ENCODE measurements at regions not wholly inside any gene's neighbourhood (a gene's known extent, or its start where the extent isn't known, plus 50 kb on each side); places are given as distances from the start of the nearest gene placed in this dataset.

DNA sequence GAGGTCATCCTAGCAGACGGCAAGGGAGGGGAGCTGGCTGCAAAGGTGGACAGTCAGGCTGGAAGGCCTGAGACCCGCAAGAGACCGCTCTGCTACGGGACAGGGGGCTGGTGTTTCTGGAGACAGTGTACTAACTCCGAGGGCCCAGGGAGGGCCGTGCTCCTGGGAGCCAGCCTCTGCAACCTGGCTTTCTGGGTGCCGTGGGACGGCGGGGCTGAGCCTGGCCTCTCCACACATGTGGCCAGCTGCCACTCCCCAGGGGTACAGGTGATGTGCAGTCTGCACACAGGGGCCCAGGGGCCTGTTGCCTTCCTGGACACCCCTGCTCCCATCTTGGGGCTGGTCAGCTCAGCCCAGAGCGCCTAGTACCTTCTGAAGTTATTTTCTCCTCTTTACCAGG lies 92.2 kb downstream of the MRPL36 start:
- DNase-seq (ENCODE audit: extremely low spot score, unreplicated experiment) = no peak
- Mint-ChIP-seq H3K4me1 (ENCODE audit: unreplicated experiment) (peaks cover 16% of the 10 kb centered on the region), H3K9me3 (peaks cover 7% of the 10 kb centered on the region), H3K4me3 (no peak overlapping the region), H3K36me3 (no peaks in the 10 kb centered on the region), H3K27me3 (peaks cover 10% of the 10 kb centered on the region), H3K27ac (no peak overlapping the region)
- TF ChIP-seq, protein P1, sequence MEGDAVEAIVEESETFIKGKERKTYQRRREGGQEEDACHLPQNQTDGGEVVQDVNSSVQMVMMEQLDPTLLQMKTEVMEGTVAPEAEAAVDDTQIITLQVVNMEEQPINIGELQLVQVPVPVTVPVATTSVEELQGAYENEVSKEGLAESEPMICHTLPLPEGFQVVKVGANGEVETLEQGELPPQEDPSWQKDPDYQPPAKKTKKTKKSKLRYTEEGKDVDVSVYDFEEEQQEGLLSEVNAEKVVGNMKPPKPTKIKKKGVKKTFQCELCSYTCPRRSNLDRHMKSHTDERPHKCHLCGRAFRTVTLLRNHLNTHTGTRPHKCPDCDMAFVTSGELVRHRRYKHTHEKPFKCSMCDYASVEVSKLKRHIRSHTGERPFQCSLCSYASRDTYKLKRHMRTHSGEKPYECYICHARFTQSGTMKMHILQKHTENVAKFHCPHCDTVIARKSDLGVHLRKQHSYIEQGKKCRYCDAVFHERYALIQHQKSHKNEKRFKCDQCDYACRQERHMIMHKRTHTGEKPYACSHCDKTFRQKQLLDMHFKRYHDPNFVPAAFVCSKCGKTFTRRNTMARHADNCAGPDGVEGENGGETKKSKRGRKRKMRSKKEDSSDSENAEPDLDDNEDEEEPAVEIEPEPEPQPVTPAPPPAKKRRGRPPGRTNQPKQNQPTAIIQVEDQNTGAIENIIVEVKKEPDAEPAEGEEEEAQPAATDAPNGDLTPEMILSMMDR (conservative IDR thresholded peaks at IDR 0.05) = no peak

DNA sequence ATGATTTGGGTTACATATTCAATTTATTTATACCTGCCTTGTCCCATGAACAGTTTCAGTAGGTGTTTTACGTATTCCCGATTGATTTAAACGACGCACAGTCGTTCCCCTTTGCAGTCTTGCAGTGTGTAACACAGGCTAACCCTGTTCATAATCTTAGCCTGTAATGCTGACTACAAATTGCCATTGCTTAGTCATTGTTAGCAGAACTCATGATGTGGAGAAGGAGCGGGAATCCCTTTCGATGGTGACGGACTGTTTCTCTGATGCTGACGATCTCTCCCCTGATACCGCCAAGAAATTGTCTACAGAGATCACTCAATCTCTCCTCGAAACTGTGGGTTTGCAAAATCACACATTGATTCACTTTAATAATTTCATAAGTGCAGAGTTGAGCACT lies 93.2 kb downstream of the MRPL36 start:
- Mint-ChIP-seq H3K27me3 (peaks cover 10% of the 10 kb centered on the region), H3K36me3 (no peaks in the 10 kb centered on the region), H3K9me3 (peaks cover 7% of the 10 kb centered on the region), H3K4me3 (no peak overlapping the region), H3K4me1 (ENCODE audit: unreplicated experiment) (peaks cover 16% of the 10 kb centered on the region), H3K27ac (no peak overlapping the region)
- no peak for DNase-seq (ENCODE audit: extremely low spot score, unreplicated experiment)
- TF ChIP-seq, protein P1 (conservative IDR thresholded peaks at IDR 0.05) = no peak

DNA sequence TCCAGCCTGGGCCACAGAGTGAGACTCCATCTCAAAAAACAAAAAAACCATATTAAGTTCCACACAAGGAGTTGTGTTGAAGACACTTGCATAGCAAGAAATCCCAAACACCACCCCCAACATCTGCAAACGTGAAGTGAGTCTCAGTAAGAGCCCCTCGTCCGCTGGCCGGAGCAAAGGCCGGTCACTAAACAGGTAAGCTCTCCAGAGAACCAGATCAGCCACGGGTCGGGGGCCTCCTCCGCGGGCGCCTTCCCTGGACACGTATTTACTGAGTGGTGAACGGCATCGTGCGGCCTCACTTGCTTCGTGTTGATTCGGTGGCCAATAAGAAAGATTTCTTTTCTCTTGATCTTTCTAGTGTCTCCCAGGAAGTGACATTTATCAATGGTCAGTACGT lies 93.6 kb downstream of the MRPL36 start:
- H3K4me3 Mint-ChIP-seq = no peak overlapping the region

DNA sequence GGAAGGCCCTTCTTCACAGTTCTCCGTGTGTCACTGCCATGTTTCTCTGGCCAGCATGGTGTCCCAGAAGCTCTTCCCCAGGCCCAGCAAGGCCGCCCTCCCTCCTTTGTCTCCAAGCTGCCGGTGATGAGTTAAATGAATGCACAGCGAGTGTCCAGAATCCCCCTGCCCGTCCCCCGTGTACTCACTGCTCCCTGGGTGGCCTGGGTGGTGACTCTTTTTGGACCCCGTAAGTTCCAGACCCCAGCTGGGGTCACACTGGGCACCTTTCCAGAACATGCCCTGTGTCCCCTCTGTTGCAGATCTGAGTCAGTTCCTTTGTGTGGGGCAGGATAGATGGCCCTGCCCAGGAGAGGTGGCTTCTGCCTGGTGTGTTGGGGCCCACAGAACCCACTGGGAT lies 95.0 kb downstream of the MRPL36 start:
- Mint-ChIP-seq H3K36me3 (no peaks in the 10 kb centered on the region), H3K4me3 (no peak overlapping the region), H3K27ac (no peak overlapping the region), H3K9me3 (peaks cover 7% of the 10 kb centered on the region), H3K27me3 (peaks cover 10% of the 10 kb centered on the region), H3K4me1 (ENCODE audit: unreplicated experiment) (peaks cover 15% of the 10 kb centered on the region)
- TF ChIP-seq, protein P1 (conservative IDR thresholded peaks at IDR 0.05) = no peak
- no peak for DNase-seq (ENCODE audit: extremely low spot score, unreplicated experiment)

More for the DNA sequence above, 93.6 kb downstream of the MRPL36 start:
- H3K9me3 Mint-ChIP-seq = peaks cover 7% of the 10 kb centered on the region
- no peaks in the 10 kb centered on the region for H3K36me3 Mint-ChIP-seq
- TF ChIP-seq, protein P1 (conservative IDR thresholded peaks at IDR 0.05) = no peak
- no peak overlapping the region for H3K27ac Mint-ChIP-seq
- no peak for DNase-seq (ENCODE audit: extremely low spot score, unreplicated experiment)
- peaks cover 10% of the 10 kb centered on the region for H3K27me3 Mint-ChIP-seq
- H3K4me1 Mint-ChIP-seq (ENCODE audit: unreplicated experiment) = peaks cover 16% of the 10 kb centered on the region

DNA sequence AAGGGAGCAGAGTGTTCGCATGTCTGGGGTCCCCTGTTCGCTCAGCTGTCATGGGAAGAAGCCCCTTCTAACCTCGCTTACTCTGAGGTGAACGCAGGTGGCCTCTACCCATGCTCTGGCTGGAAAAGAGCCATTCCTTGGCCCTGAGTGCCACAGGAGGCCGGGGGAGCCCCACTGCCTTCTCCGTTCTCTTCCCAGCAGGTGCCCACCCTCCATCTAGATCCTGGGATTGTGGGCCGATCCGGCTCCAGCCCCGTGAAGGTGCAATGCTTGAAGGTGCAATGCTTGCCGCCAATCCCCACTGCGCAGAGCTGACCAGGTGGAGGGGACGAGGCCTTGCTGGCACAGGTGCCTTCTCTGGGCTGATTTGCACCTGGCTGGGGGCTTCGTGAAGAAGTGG lies 95.4 kb downstream of the MRPL36 start:
- H3K9me3 Mint-ChIP-seq = peaks cover 4% of the 10 kb centered on the region
- no peak overlapping the region for H3K4me3 Mint-ChIP-seq
- TF ChIP-seq, protein P1 (conservative IDR thresholded peaks at IDR 0.05) = no peak
- peaks cover 11% of the 10 kb centered on the region for H3K4me1 Mint-ChIP-seq (ENCODE audit: unreplicated experiment)
- peaks cover 7% of the 10 kb centered on the region for H3K27me3 Mint-ChIP-seq
- no peak for DNase-seq (ENCODE audit: extremely low spot score, unreplicated experiment)
- H3K36me3 Mint-ChIP-seq = no peaks in the 10 kb centered on the region
- H3K27ac Mint-ChIP-seq = no peak overlapping the region

All from type B pancreatic cell (in vitro differentiated cells).